ENCODE measurements at regions not wholly inside any gene's neighbourhood (a gene's known extent, or its start where the extent isn't known, plus 50 kb on each side); places are given as distances from the start of the nearest gene placed in this dataset.

- Histone ChIP-seq H4K20me1 (ENCODE audit: insufficient read depth, low read length) (no peaks in the 10 kb centered on the region), H3K23ac (ENCODE audit: low read depth, low read length) (no peak overlapping the region), H3K56ac (ENCODE audit: extremely low read depth, insufficient read depth, low read length) (no peak overlapping the region), H2AK5ac (ENCODE audit: low read depth, low read length) (no peak overlapping the region), H2BK20ac (ENCODE audit: low read depth, low read length) (no peak overlapping the region), H3K9me1 (ENCODE audit: insufficient read depth, low read length) (peaks cover 7% of the 10 kb centered on the region; the same call in 1 of the 2 replicates), H2BK15ac (ENCODE audit: low read depth, low read length) (no peak overlapping the region), H3K9me3 (ENCODE audit: control insufficient read depth, insufficient read depth, low read length) (no peaks in the 10 kb centered on the region), H3K27ac (ENCODE audit: insufficient read depth, low read length) (no peak overlapping the region), H2BK120ac (ENCODE audit: low read depth, low read length) (no peak overlapping the region), H3K79me1 (ENCODE audit: low read depth in 1 of 2, low read length in 2 of 2) (no peaks in the 10 kb centered on the region), H2BK5ac (ENCODE audit: low read depth, low read length, poor library complexity, severe bottlenecking) (no peak overlapping the region), H3K9ac (ENCODE audit: low read depth, low read length) (no peak overlapping the region), H3K4me3 (ENCODE audit: insufficient read depth, low read depth, low read length) (no peak overlapping the region), H4K8ac (ENCODE audit: low read depth in 2 of 2, low read length in 2 of 2) (no peak overlapping the region), H2AFZ (replicated peaks; ENCODE audit: low read length, poor library complexity) (no peak overlapping the region), H4K5ac (ENCODE audit: low read depth, low read length) (no peak overlapping the region), H3K4me2 (ENCODE audit: low read depth, low read length) (no peak overlapping the region), H4K91ac (ENCODE audit: insufficient read depth, low read depth, low read length) (no peak overlapping the region), H3K27me3 (ENCODE audit: control insufficient read depth, insufficient read depth, low read length) (no peaks in the 10 kb centered on the region), H3K36me3 (ENCODE audit: control insufficient read depth, insufficient read depth, low read length) (no peaks in the 10 kb centered on the region), H3K4ac (ENCODE audit: low read depth, low read length) (no peak overlapping the region), H3K4me1 (ENCODE audit: control insufficient read depth, insufficient read depth, low read length) (peaks cover 5% of the 10 kb centered on the region), H3K14ac (replicated peaks; ENCODE audit: low read depth, low read length) (no peak overlapping the region), H3K18ac (ENCODE audit: low read depth, low read length) (no peak overlapping the region), H2AK9ac (replicated peaks; ENCODE audit: low read depth, low read length, poor library complexity) (no peak overlapping the region)
- ATAC-seq (ENCODE audit: low read depth) = no peak; the same call in 1 of the 2 replicates
- no CpG with 5 or more reads among the region's 4 CpGs for WGBS, 2 experiments (ENCODE audit: extremely low coverage in 2 of 2, insufficient read length in 1 of 2)
- dilution Hi-C loops (cut with HindIII; ENCODE audit: low sequenced_read_pairs, unreplicated experiment) (no loop called here), in situ Hi-C loops (cut with MboI; ENCODE audit: low sequenced_read_pairs) (no loop called here), intact Hi-C loops (cut with micrococcal nuclease) (no loop called here)
- ChIA-PET POLR2A (ENCODE audit: unreplicated experiment) (no interaction called here), CTCF (interaction anchor here (0.5 to 0.6 kb wide), 2 partner anchors 25 to 348 kb away, joined by 3 read pairs; no protein-coding TSS in a partner anchor)
- DNase-seq = no peak
- TF ChIP-seq CTCF (conservative IDR thresholded peaks at IDR 0.05; ENCODE audit: low read depth, low read length) (no peak), CEBPB (IDR thresholded peaks at IDR 0.05; ENCODE audit: low read depth, low read length) (no peak), SMC3 (IDR thresholded peaks at IDR 0.05; ENCODE audit: low read depth, low read length) (no peak), RFX5 (IDR thresholded peaks at IDR 0.05; ENCODE audit: low read depth, low read length) (no peak), POLR2A (IDR thresholded peaks at IDR 0.05; ENCODE audit: low read depth, low read length) (no peak), ELK1 (IDR thresholded peaks at IDR 0.05; ENCODE audit: borderline replicate concordance, low read depth, low read length) (no peak), RCOR1 (IDR thresholded peaks at IDR 0.05; ENCODE audit: insufficient replicate concordance, low read length) (no peak), MXI1 (IDR thresholded peaks at IDR 0.05; ENCODE audit: borderline replicate concordance, low read depth, low read length) (no peak), NFE2L2 (IDR thresholded peaks at IDR 0.05; ENCODE audit: low read depth, low read length) (no peak), USF2 (IDR thresholded peaks at IDR 0.05; ENCODE audit: low read depth, low read length) (no peak), CHD1 (IDR thresholded peaks at IDR 0.05; ENCODE audit: low read depth, low read length) (no peak), MAFK (IDR thresholded peaks at IDR 0.05; ENCODE audit: low read depth, low read length) (no peak), MAZ (IDR thresholded peaks at IDR 0.05; ENCODE audit: borderline replicate concordance, low read depth, low read length) (no peak), RAD21 (IDR thresholded peaks at IDR 0.05; ENCODE audit: low read length) (no peak), FOS (IDR thresholded peaks at IDR 0.05; ENCODE audit: low read depth, low read length) (no peak), BHLHE40 (IDR thresholded peaks at IDR 0.05; ENCODE audit: low read depth, low read length) (no peak)
- BruUV-seq (replicated peaks) = no TSS peak
These were observed 793.0 kb upstream of the IGFBP3 start for GRCh38 chr7:46713868-46714596.

Measured in IMR-90 (cell line).